ENCODE measurements at regions not wholly inside any gene's neighbourhood (a gene's known extent, or its start where the extent isn't known, plus 50 kb on each side); places are given as distances from the start of the nearest gene placed in this dataset.

DNA sequence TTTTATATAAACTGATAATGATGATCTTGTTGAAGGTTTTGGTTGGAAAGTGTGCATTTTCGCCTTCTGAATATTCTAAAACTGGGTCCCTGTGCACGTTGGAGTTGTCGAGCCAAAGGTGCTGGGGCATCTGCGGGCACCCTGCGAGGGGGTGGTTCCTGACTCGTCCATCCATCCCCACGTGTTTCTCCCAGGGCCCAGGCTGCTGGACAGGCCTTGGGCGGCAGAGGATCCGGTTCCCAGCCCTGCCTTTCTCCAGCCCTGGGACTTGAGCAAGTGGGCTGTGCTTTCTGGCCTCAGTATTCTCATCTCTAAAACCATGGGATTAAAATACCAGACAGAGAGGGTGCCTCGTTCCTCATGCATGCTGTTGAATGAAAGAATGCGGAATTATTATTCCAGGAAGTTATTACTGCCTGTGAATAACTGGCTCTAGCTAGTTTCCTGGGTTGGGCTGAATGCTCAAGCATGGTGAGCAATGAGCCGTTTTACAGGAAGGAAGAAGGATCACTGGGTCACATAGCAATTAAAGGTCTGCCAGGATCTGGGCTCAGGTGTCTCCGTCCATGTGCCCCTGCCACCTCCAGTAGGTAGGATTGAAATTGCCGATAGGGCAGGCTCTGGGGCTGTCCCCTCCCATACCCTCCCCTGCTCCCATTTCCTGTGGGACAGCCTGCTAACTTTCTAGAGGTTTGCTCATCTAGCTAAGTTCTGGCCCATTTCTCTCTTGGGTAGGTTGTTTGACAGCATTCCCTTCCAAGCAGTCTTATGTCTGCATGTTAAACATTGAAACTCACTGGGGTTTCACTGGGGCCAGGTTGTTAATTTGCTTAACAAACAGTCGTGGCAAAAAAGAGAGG lies 77.2 kb upstream of the HS6ST1 start:
- ChIA-PET CTCF (no interaction called here), POLR2A (ENCODE audit: unreplicated experiment) (interaction anchor here (0.7 kb wide), 1 partner anchor 30 kb away, joined by 3 read pairs; no protein-coding TSS in a partner anchor)
- Histone ChIP-seq H2AFZ (ENCODE audit: low read length) (peak overlapping the region; percentile 73), H3K4me3 (ENCODE audit: low read length) (no peak overlapping the region), H3K4me2 (ENCODE audit: low read length) (peak overlapping the region; percentile 14; the same call in 1 of the 2 replicates), H3F3A (ENCODE audit: low read length, unreplicated experiment) (no peaks in the 10 kb centered on the region), H3K9ac (ENCODE audit: low read length) (no peak overlapping the region), H3K27ac (ENCODE audit: low read length) (peak overlapping the region; percentile 25), H4K20me1 (ENCODE audit: low read length) (no peaks in the 10 kb centered on the region), H3K4me1 (ENCODE audit: insufficient read depth, low read length) (peaks cover 11% of the 10 kb centered on the region), H3K79me2 (ENCODE audit: low read length) (no peaks in the 10 kb centered on the region), H3K36me3 (ENCODE audit: low read depth, low read length) (no peaks in the 10 kb centered on the region), H3K9me2 (replicated peaks; ENCODE audit: low read length) (no peaks in the 10 kb centered on the region), H3K9me3 (ENCODE audit: low read length) (no peaks in the 10 kb centered on the region), H3K27me3 (ENCODE audit: low read length) (peaks cover 11% of the 10 kb centered on the region; the same call in 1 of the 2 replicates)
- no TSS peak for BruUV-seq (replicated peaks)
- intact Hi-C loops (cut with micrococcal nuclease) = no loop called here
- ATAC-seq (peak; percentile 71), DNase-seq (peak; percentile 64)
- TF ChIP-seq EZH2phosphoT487 (IDR thresholded peaks at IDR 0.05; ENCODE audit: borderline replicate concordance, low read length) (no peak), CTCF (conservative IDR thresholded peaks at IDR 0.05; ENCODE audit: low read depth, low read length) (no peak), EZH2 (IDR thresholded peaks at IDR 0.05; ENCODE audit: low read length, unreplicated experiment) (no peak)

DNA sequence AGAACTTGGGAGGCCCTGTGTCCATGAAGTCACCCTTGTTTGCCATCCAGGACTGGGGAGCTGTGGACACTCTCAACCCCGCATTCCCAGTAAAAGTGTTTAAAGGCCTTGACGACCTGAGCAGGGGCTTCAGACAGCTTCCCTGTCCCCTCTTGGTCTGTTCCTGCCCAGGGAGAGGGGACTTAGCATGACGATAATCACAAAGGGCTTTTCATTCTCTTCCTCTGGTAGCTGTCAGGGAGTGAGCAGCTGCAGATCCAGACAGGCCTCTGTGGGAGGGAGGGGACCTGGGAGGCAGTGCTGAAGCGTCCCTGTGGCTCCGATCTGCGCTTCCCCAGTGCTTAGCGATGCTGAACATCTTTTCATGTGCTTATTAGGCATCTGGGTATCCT lies 77.8 kb upstream of the HS6ST1 start:
- Histone ChIP-seq H3K9me2 (replicated peaks; ENCODE audit: low read length) (no peaks in the 10 kb centered on the region), H3K4me3 (ENCODE audit: low read length) (no peak overlapping the region), H3K79me2 (ENCODE audit: low read length) (no peaks in the 10 kb centered on the region), H3K4me2 (ENCODE audit: low read length) (0 out of 2 replicates have a peak overlapping the region, but pooled peaks have one; percentile 14), H3K27ac (ENCODE audit: low read length) (peak overlapping the region; percentile 25; the same call in 1 of the 2 replicates), H3K36me3 (ENCODE audit: low read depth, low read length) (no peaks in the 10 kb centered on the region), H2AFZ (ENCODE audit: low read length) (peak overlapping the region; percentile 73), H3K9ac (ENCODE audit: low read length) (no peak overlapping the region), H3K27me3 (ENCODE audit: low read length) (peaks cover 11% of the 10 kb centered on the region; the same call in 1 of the 2 replicates), H3K9me3 (ENCODE audit: low read length) (no peaks in the 10 kb centered on the region), H4K20me1 (ENCODE audit: low read length) (no peaks in the 10 kb centered on the region), H3F3A (ENCODE audit: low read length, unreplicated experiment) (no peaks in the 10 kb centered on the region), H3K4me1 (ENCODE audit: insufficient read depth, low read length) (peaks cover 11% of the 10 kb centered on the region)
- ChIA-PET CTCF (no interaction called here), POLR2A (ENCODE audit: unreplicated experiment) (no interaction called here)
- TF ChIP-seq EZH2 (IDR thresholded peaks at IDR 0.05; ENCODE audit: low read length, unreplicated experiment) = no peak
- TF ChIP-seq EZH2phosphoT487 (IDR thresholded peaks at IDR 0.05; ENCODE audit: borderline replicate concordance, low read length) = no peak
- no peak for TF ChIP-seq CTCF (conservative IDR thresholded peaks at IDR 0.05; ENCODE audit: low read depth, low read length)
- ATAC-seq (no peak; the same call in 1 of the 2 replicates), DNase-seq (peak; percentile 6)
- intact Hi-C loops (cut with micrococcal nuclease) = no loop called here
- no TSS peak for BruUV-seq (replicated peaks)

DNA sequence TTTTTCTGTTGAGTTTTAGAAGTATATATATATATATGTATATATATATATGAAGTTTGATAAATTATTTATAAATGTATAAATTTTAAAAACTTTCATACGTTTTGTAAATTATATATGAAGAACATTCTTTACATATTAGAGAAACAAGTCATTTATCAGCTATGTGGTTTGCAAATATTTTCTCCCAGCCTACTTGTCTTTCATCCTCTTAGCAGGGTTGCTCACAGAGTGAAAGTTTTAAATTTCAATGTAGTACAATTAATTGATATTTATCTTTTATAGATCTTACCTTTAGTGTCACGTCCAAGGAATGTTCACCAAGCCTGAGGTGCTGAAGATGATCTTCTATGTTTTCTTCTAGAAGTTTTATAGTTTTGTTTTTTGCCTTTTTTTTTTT lies 78.3 kb upstream of the HS6ST1 start:
- intact Hi-C loops (cut with micrococcal nuclease) = no loop called here
- BruUV-seq (replicated peaks) = no TSS peak
- DNase-seq = peak; percentile 35
- H4K20me1 ChIP-seq (ENCODE audit: low read length) = no peaks in the 10 kb centered on the region
- no peaks in the 10 kb centered on the region for H3K36me3 ChIP-seq (ENCODE audit: low read depth, low read length)
- ChIA-PET CTCF (no interaction called here), POLR2A (ENCODE audit: unreplicated experiment) (no interaction called here)
- H3K4me1 ChIP-seq (ENCODE audit: insufficient read depth, low read length) = peaks cover 11% of the 10 kb centered on the region
- H3F3A ChIP-seq (ENCODE audit: low read length, unreplicated experiment) = no peaks in the 10 kb centered on the region
- H3K9me2 ChIP-seq (replicated peaks; ENCODE audit: low read length) = no peaks in the 10 kb centered on the region
- H3K4me3 ChIP-seq (ENCODE audit: low read length) = no peak overlapping the region
- H3K27me3 ChIP-seq (ENCODE audit: low read length) = peaks cover 11% of the 10 kb centered on the region; the same call in 1 of the 2 replicates
- no peaks in the 10 kb centered on the region for H3K9me3 ChIP-seq (ENCODE audit: low read length)
- no peak overlapping the region for H3K27ac ChIP-seq (ENCODE audit: low read length)
- no peaks in the 10 kb centered on the region for H3K79me2 ChIP-seq (ENCODE audit: low read length)
- H3K4me2 ChIP-seq (ENCODE audit: low read length) = no peak overlapping the region
- no peak overlapping the region for H3K9ac ChIP-seq (ENCODE audit: low read length)
- no peak for ATAC-seq
- no peak for TF ChIP-seq EZH2phosphoT487 (IDR thresholded peaks at IDR 0.05; ENCODE audit: borderline replicate concordance, low read length)
- no peak overlapping the region for H2AFZ ChIP-seq (ENCODE audit: low read length)
